Type B pancreatic cell (in vitro differentiated cells): ENCODE measurements at regions not wholly inside any gene's neighbourhood (a gene's known extent, or its start where the extent isn't known, plus 50 kb on each side); places are given as distances from the start of the nearest gene placed in this dataset.

Experiments used
- DNase-seq: peaks from one replicate; pipeline ENCODE4 v3.0.0; 2021; ENCODE audit warnings: mixed read lengths; ENCODE audit not compliant: unreplicated experiment; ENCODE audit errors: extremely low spot score
- H3K27ac Mint-ChIP-seq: 2 replicates; pipeline ENCODE4 v1.8.0; 2021; ENCODE audit warnings: mild to moderate bottlenecking, mixed read lengths
- H3K27me3 Mint-ChIP-seq: 2 replicates; pipeline ENCODE4 v1.8.0; 2021; ENCODE audit warnings: mixed read lengths
- H3K36me3 Mint-ChIP-seq: 2 replicates; pipeline ENCODE4 v1.8.0; 2021; ENCODE audit warnings: mixed read lengths
- H3K4me1 Mint-ChIP-seq: one replicate; pipeline ENCODE4 v1.8.0; 2021; ENCODE audit warnings: mixed read lengths; ENCODE audit not compliant: unreplicated experiment
- H3K4me3 Mint-ChIP-seq: 2 replicates; pipeline ENCODE4 v1.8.0; 2021; ENCODE audit warnings: mild to moderate bottlenecking, mixed read lengths
- H3K9me3 Mint-ChIP-seq: 2 replicates; pipeline ENCODE4 v1.8.0; 2021; ENCODE audit warnings: mixed read lengths
- TF ChIP-seq, protein P1 (sequence below): fragments of 200-600 bp; sonication (generic); conservative IDR thresholded peaks from 2 replicates; pipeline ENCODE4 v1.5.0; 2021; ENCODE audit warnings: antibody characterized with exemption, mild to moderate bottlenecking

DNA sequence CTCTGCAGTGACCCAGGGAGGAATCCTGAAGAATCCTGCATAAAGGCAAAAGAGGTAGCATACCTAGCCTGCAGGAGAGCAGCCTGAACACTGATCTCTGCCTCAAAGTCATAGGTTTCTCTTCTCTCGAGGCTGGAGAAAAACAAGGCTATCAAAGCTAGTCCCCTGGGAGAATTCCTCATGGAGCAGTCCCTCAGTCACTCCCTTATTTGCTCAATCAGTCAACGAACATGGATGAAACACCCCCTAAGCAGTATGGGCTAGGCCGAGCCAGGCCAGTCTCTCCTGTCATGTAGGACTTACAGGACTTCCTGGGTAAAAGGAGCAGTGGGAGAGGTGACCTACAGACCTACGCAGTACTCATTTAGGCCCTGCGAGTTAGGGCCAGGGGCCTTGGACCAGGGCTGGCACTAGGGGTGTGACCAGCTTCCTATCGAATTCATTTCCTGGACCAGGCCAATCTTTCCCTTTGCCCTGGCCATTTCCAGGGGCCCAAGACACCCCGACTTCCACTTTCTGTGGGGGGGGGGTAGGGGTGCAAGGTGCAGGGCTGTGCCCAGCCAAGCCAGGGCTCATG is 164.1 kb downstream of the EFNB1 start:
- DNase-seq, result peak; percentile 44
- H3K36me3 Mint-ChIP-seq, result no peaks in the 10 kb centered on the region
- H3K4me1 Mint-ChIP-seq, result peaks cover 18% of the 10 kb centered on the region
- no peaks in the 10 kb centered on the region for H3K9me3 Mint-ChIP-seq
- H3K27ac Mint-ChIP-seq, result no peak overlapping the region
- no peak overlapping the region for H3K4me3 Mint-ChIP-seq
- TF ChIP-seq, protein P1, sequence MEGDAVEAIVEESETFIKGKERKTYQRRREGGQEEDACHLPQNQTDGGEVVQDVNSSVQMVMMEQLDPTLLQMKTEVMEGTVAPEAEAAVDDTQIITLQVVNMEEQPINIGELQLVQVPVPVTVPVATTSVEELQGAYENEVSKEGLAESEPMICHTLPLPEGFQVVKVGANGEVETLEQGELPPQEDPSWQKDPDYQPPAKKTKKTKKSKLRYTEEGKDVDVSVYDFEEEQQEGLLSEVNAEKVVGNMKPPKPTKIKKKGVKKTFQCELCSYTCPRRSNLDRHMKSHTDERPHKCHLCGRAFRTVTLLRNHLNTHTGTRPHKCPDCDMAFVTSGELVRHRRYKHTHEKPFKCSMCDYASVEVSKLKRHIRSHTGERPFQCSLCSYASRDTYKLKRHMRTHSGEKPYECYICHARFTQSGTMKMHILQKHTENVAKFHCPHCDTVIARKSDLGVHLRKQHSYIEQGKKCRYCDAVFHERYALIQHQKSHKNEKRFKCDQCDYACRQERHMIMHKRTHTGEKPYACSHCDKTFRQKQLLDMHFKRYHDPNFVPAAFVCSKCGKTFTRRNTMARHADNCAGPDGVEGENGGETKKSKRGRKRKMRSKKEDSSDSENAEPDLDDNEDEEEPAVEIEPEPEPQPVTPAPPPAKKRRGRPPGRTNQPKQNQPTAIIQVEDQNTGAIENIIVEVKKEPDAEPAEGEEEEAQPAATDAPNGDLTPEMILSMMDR, result no peak
- no peaks in the 10 kb centered on the region for H3K27me3 Mint-ChIP-seq

GRCh38 chrX:68991691-68992345 is 163.0 kb downstream of the EFNB1 start:
- TF ChIP-seq, protein P1, result no peak
- Mint-ChIP-seq H3K36me3 (no peaks in the 10 kb centered on the region), H3K4me1 (peaks cover 13% of the 10 kb centered on the region), H3K9me3 (no peaks in the 10 kb centered on the region), H3K27me3 (no peaks in the 10 kb centered on the region), H3K27ac (no peak overlapping the region), H3K4me3 (no peak overlapping the region)
- DNase-seq, result no peak

DNA sequence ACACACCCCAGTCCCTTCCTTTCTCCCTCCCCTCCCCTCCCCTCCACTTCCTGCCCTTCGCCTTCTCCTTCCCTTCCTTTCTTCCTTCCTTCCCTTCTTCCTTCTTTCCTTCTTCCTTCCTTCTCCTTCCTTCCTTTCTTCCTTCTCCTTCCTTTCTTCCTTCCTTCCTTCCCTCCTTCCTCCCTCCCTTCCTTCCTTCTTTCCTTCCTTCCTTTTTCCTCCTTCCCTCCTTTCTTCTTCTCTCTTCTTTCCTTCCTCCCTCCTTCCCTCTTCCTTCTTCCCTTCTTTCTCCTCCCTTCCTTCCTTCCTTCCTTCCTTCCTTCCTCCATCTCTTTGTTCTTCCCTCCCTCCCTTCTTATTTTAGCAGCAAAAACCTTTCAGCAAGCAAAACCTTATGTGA is 162.1 kb downstream of the EFNB1 start:
- Mint-ChIP-seq H3K27ac (no peak overlapping the region), H3K4me3 (no peak overlapping the region), H3K4me1 (peaks cover 6% of the 10 kb centered on the region), H3K27me3 (no peaks in the 10 kb centered on the region), H3K36me3 (no peaks in the 10 kb centered on the region), H3K9me3 (no peaks in the 10 kb centered on the region)
- no peak for DNase-seq
- TF ChIP-seq, protein P1, result no peak

DNA sequence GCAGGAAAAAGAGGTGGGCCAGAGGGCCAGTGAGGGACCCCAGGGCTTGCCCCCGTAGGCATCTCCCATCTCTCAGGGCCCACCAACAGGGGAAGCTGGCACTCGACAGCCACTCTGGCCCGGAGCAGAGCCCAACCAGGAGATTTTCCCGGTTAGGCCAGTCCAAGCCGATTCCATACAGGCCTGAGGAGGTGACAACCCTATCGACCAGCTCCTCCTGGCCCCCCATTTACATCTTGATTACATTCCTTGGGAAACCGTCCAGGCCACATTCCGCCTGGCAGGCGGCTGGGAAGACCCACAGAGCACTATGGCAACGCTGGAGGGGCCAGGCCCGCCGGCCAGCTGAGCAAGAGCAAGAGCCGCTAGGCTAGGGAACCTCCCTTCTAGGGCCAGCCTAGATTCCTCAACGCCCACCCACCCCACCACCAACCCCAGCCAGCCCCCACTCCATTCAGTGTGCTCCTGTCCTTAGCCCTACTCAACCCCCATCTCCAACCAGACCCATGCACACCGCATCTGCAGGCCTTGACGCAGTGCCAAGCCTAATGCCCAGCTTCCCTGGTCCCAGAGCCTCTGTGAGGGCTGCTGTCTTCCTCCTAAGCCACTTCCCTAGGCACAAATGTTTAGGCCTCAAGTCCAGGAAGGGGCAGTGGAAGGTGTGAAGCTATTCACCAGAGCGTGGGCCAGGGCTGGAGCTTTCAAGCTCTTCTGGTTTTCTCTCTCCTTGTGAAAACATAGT is 161.2 kb downstream of the EFNB1 start:
- no peak for DNase-seq
- Mint-ChIP-seq H3K27me3 (no peaks in the 10 kb centered on the region), H3K4me1 (peaks cover 9% of the 10 kb centered on the region), H3K36me3 (no peaks in the 10 kb centered on the region), H3K4me3 (no peak overlapping the region), H3K9me3 (no peaks in the 10 kb centered on the region), H3K27ac (no peak overlapping the region)
- TF ChIP-seq, protein P1, result no peak

DNA sequence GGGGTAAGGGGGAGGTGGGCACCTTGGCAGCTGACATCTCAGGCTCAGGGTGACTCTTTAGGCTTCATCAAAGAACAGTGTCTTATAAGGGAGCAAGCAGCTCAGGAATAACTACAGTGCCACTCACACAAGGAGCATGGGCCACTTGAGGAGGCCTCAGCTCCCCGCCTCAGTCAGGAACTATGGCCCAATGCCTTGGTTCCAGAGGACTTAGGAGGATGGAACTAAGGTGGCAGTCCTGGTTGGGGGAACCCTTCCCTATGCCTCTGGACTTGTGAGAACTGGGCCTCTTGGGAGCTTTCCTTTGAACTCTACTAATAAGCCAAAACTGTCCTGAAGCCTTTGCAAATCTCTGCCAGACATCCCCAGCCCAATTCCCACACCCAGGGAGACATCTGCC is 160.6 kb downstream of the EFNB1 start:
- Mint-ChIP-seq H3K9me3 (no peaks in the 10 kb centered on the region), H3K4me1 (peaks cover 11% of the 10 kb centered on the region), H3K4me3 (no peak overlapping the region), H3K36me3 (no peaks in the 10 kb centered on the region), H3K27ac (no peak overlapping the region), H3K27me3 (no peaks in the 10 kb centered on the region)
- DNase-seq, result no peak
- TF ChIP-seq, protein P1, result no peak
